GM12873 (cell line): ENCODE measurements at regions not wholly inside any gene's neighbourhood (a gene's known extent, or its start where the extent isn't known, plus 50 kb on each side); places are given as distances from the start of the nearest gene placed in this dataset.

Source experiments
- CTCF ChIP-seq: IDR thresholded peaks from 2 replicates; pipeline ENCODE4 v1.5.1; 2012; ENCODE audit warnings: low read depth, mild to moderate bottlenecking, moderate library complexity, low read length, control low read depth; ENCODE audit not compliant: insufficient read depth; ENCODE audit errors: missing control alignments

- TF ChIP-seq CTCF, result no peak
These were observed 737.8 kb upstream of the CELF2 start for GRCh38 chr10:10279906-10280305.

GRCh38 chr10:10292501-10292900 is 725.2 kb upstream of the CELF2 start:
- TF ChIP-seq CTCF, result no peak

GRCh38 chr10:10293041-10293440 is 724.6 kb upstream of the CELF2 start:
- TF ChIP-seq CTCF, result no peak

- no peak for TF ChIP-seq CTCF
These were observed 724.2 kb upstream of the CELF2 start for GRCh38 chr10:10293481-10293951.

GRCh38 chr10:10294184-10294880 is 723.3 kb upstream of the CELF2 start:
- TF ChIP-seq CTCF, result no peak

- TF ChIP-seq CTCF, result no peak
These were observed 722.7 kb upstream of the CELF2 start for GRCh38 chr10:10294881-10295529.

GRCh38 chr10:10295537-10295936 is 722.1 kb upstream of the CELF2 start:
- TF ChIP-seq CTCF, result no peak
